Activated CD4-positive, alpha-beta memory T cell treated with anti-CD3 and anti-CD28 coated beads for 36 hours (primary cell): ENCODE measurements at regions not wholly inside any gene's neighbourhood (a gene's known extent, or its start where the extent isn't known, plus 50 kb on each side); places are given as distances from the start of the nearest gene placed in this dataset.

ENCODE experiments used
- CTCF ChIA-PET: fragments of 350-600 bp; sonication (Branson Sonifier 250); formaldehyde crosslinking; loops from one replicate; lab custom pipeline; 2021; ENCODE audit warnings: antibody characterized with exemption, inconsistent platforms; lab: Charles Lee
- POLR2A ChIA-PET: fragments of 350-600 bp; sonication (Branson Sonifier 250); formaldehyde crosslinking; loops from one replicate; lab custom pipeline; 2021; ENCODE audit warnings: antibody characterized with exemption; lab: Charles Lee
- DNase-seq: peaks from one replicate; pipeline ENCODE4 v3.0.0-alpha.2; 2020
- H3K27ac Mint-ChIP-seq: one replicate; pipeline ENCODE4 v1.8.0; 2021; ENCODE audit warnings: mixed read lengths
- H3K27me3 Mint-ChIP-seq: one replicate; pipeline ENCODE4 v1.8.0; 2021; ENCODE audit warnings: mixed read lengths
- H3K36me3 Mint-ChIP-seq: one replicate; pipeline ENCODE4 v1.8.0; 2021; ENCODE audit warnings: mixed read lengths
- H3K4me1 Mint-ChIP-seq: one replicate; pipeline ENCODE4 v1.8.0; 2021; ENCODE audit warnings: low read depth, mixed read lengths
- H3K4me3 Mint-ChIP-seq: one replicate; pipeline ENCODE4 v1.8.0; 2021; ENCODE audit warnings: mild to moderate bottlenecking, mixed read lengths
- H3K9me3 Mint-ChIP-seq: one replicate; pipeline ENCODE4 v1.8.0; 2021; ENCODE audit warnings: mixed read lengths
- intact Hi-C: fragments of 100-400 bp; cut with micrococcal nuclease; formaldehyde crosslinking; loops from one replicate; pipeline ENCODE4 v1.15.1; 2023

DNA sequence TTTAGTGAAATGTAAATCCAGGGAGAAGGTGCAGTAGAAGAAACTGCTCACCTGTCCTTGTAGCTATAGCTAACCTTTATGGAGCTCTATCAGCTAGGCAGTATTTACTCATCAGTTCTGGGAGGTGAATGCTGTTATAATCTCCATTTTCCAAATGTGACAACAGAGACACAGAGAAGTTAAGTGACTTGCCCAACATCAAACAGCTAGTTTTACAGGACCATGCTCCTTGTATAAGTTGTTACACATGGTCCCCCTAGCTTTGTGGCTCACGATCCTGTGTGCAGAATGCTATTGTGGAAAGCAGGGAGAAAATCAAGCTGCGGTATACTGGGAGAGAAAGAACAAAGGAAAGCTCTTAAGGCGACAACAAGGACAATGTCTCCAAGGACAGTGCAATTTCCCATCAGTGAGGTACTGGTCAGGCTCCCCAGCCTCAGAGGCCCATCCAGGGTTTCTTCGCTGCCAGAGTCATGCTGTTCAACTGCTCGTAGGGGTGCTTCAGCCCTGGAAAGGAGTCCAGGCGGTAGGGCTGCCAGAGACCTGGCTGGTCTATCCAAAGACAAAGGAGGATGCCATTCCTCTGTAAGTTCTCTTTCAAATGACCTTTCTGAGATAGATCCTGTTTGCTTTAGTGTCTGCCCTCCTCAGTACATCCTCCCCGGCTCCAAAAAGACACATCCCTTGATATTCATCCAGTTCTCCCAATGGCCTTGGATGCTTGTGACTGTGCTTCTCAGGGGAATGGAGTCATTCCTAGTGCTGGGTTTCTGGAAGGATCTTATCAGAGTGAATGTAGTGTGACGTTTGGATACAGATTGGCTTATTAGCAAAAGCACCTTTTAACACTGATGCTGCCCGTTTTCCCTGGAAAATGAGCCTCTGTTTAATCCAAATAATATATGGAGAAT, 95.5 kb downstream of the ARF6 start:
- no peak overlapping the region for H3K4me3 Mint-ChIP-seq
- no peaks in the 10 kb centered on the region for H3K27me3 Mint-ChIP-seq
- no peak overlapping the region for H3K27ac Mint-ChIP-seq
- intact Hi-C loops = no loop called here
- H3K36me3 Mint-ChIP-seq = peaks cover 5% of the 10 kb centered on the region
- POLR2A ChIA-PET = interaction anchor here (2.6 kb wide), 1 partner anchor 125 kb away, joined by 13 read pairs; no protein-coding TSS in a partner anchor
- no peak for DNase-seq
- CTCF ChIA-PET = interaction anchor here (0.9 kb wide), 1 partner anchor 122 kb away, joined by 3 read pairs; no protein-coding TSS in a partner anchor
- H3K9me3 Mint-ChIP-seq = no peaks in the 10 kb centered on the region
- H3K4me1 Mint-ChIP-seq = peaks cover 57% of the 10 kb centered on the region

GRCh38 chr14:49989966-49990365, 97.1 kb downstream of the ARF6 start:
- no peaks in the 10 kb centered on the region for H3K9me3 Mint-ChIP-seq
- no peaks in the 10 kb centered on the region for H3K27me3 Mint-ChIP-seq
- H3K27ac Mint-ChIP-seq = no peak overlapping the region
- ChIA-PET CTCF (no interaction called here), POLR2A (interaction anchor here (0.9 to 1.8 kb wide), 4 partner anchors 11 to 83 kb away, joined by 3 to 10 read pairs (median 4); no protein-coding TSS in a partner anchor)
- intact Hi-C loops = no loop called here
- no peak overlapping the region for H3K4me3 Mint-ChIP-seq
- H3K36me3 Mint-ChIP-seq = peaks cover 3% of the 10 kb centered on the region
- H3K4me1 Mint-ChIP-seq = peaks cover 50% of the 10 kb centered on the region
- DNase-seq = no peak

DNA sequence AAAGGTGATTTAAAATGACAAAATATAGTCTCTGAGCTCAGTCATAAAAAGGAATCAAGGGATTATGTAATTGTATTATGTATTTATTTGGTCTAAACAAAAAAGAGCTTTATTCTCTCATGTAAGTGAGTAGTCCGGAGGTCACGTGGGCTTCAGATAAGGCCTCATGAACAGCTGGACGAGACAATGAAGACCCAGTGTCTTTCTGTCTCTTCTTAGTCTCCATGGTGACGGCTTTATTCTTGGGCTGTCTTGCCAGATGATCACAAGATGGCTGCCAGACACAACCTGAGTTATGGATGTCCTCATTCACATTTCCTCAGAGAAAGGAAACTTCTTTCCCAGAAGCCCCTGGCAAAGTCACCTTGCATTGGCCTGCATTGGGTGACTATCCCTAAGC, 98.6 kb downstream of the ARF6 start:
- Mint-ChIP-seq H3K36me3 (peaks cover 3% of the 10 kb centered on the region), H3K9me3 (no peaks in the 10 kb centered on the region), H3K4me3 (no peak overlapping the region), H3K27ac (peak overlapping the region; percentile 57), H3K27me3 (no peaks in the 10 kb centered on the region), H3K4me1 (peaks cover 40% of the 10 kb centered on the region)
- ChIA-PET POLR2A (interaction anchor here (1.8 to 3.7 kb wide), 2 partner anchors 11 to 20 kb away, joined by 10 to 38 read pairs; no protein-coding TSS in a partner anchor), CTCF (interaction anchor here (0.8 to 1.2 kb wide), 2 partner anchors 20 to 47 kb away, joined by 3 to 5 read pairs; no protein-coding TSS in a partner anchor)
- no peak for DNase-seq
- intact Hi-C loops = no loop called here

GRCh38 chr14:49992036-49992435, 99.2 kb downstream of the ARF6 start:
- intact Hi-C loops = no loop called here
- peaks cover 34% of the 10 kb centered on the region for H3K4me1 Mint-ChIP-seq
- H3K27ac Mint-ChIP-seq = peak overlapping the region; percentile 80

GRCh38 chr14:49992448-49992847, 99.6 kb downstream of the ARF6 start:
- Mint-ChIP-seq H3K4me3 (peak overlapping the region; percentile 65), H3K27ac (peak overlapping the region; percentile 80), H3K36me3 (peaks cover 3% of the 10 kb centered on the region), H3K4me1 (peaks cover 33% of the 10 kb centered on the region), H3K9me3 (no peaks in the 10 kb centered on the region), H3K27me3 (no peaks in the 10 kb centered on the region)
- ChIA-PET POLR2A (interaction anchor here (0.9 to 3.7 kb wide), 11 partner anchors 8 to 124 kb away, joined by 3 to 38 read pairs (median 4); partner anchors contain the start of gene VCPKMT), CTCF (interaction anchor here (1.1 to 1.3 kb wide), 2 partner anchors 9 to 10 kb away, joined by 3 to 4 read pairs; no protein-coding TSS in a partner anchor)
- intact Hi-C loops = no loop called here
- DNase-seq = no peak

More at GRCh38 chr14:49992036-49992435, 99.2 kb downstream of the ARF6 start:
- H3K36me3 Mint-ChIP-seq = peaks cover 3% of the 10 kb centered on the region
- no peaks in the 10 kb centered on the region for H3K9me3 Mint-ChIP-seq
- ChIA-PET CTCF (interaction anchor here (1.1 to 1.3 kb wide), 3 partner anchors 9 to 20 kb away, joined by 3 to 5 read pairs (median 4); no protein-coding TSS in a partner anchor), POLR2A (interaction anchor here (1.2 to 3.7 kb wide), 7 partner anchors 8 to 124 kb away, joined by 4 to 38 read pairs (median 9); partner anchors contain the start of gene VCPKMT)
- H3K4me3 Mint-ChIP-seq = peak overlapping the region; percentile 65
- DNase-seq = no peak
- H3K27me3 Mint-ChIP-seq = no peaks in the 10 kb centered on the region

DNA sequence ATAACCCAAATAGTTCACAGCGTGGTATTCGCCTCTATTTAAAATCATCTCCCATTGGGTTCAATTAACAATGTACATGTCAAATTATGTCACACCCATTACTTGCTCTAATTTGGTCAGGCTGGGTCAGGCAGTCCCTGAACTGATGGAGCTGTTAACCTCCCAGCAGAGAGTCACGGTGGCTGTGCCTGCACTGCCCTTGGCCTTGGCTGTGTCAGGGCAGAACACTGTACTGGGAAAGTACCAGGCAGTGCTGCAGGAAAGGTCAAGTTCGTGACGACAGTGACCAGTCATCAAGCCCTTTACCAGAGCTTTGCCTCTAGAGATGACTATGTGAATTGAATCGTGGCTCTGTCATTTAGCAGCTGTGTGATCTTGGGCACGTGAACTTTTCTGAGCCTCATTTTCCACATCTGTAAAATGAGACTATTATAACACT, 100.0 kb downstream of the ARF6 start:
- peaks cover 34% of the 10 kb centered on the region for H3K4me1 Mint-ChIP-seq
- H3K4me3 Mint-ChIP-seq = peak overlapping the region; percentile 65
- intact Hi-C loops = loop anchor here (1.0 kb wide), 2 partner anchors 9 kb away; no protein-coding TSS in a partner anchor
- no peaks in the 10 kb centered on the region for H3K9me3 Mint-ChIP-seq
- peaks cover 3% of the 10 kb centered on the region for H3K36me3 Mint-ChIP-seq
- ChIA-PET POLR2A (interaction anchor here (0.6 to 3.7 kb wide), 13 partner anchors 8 to 123 kb away, joined by 3 to 38 read pairs (median 4); partner anchors contain the start of gene VCPKMT), CTCF (interaction anchor here (0.6 to 1.3 kb wide), 4 partner anchors 8 to 127 kb away, joined by 3 to 4 read pairs (median 3); no protein-coding TSS in a partner anchor)
- H3K27me3 Mint-ChIP-seq = no peaks in the 10 kb centered on the region
- H3K27ac Mint-ChIP-seq = peak overlapping the region; percentile 80
- peak; percentile 81 for DNase-seq

DNA sequence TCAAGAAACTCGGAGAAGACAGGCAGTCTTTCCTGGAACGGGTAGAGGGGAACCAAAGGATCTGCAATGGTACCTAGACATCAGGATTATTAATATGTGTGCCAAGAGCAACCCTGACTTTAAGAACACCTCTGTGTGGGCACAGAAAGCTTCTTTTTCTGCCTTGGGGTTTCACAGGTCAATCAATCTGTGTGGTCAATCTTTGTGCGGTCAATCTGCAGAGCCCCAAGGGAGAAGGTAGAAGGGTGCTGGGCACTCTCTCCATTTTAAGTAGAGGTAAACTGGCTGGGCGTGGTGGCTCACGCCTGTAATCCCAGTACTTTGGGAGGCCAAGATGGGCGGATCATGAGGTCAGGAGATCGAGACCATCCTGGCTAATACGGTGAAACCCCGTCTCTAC, 100.7 kb downstream of the ARF6 start:
- intact Hi-C loops = loop anchor here (1.0 kb wide), 2 partner anchors 9 kb away; no protein-coding TSS in a partner anchor
- ChIA-PET CTCF (interaction anchor here (0.6 to 1.6 kb wide), 5 partner anchors 8 to 141 kb away, joined by 3 to 4 read pairs (median 3); partner anchors contain the start of gene NEMF), POLR2A (interaction anchor here (0.6 to 3.7 kb wide), 11 partner anchors 9 to 114 kb away, joined by 3 to 38 read pairs (median 4); no protein-coding TSS in a partner anchor)
- H3K4me3 Mint-ChIP-seq = no peak overlapping the region
- no peaks in the 10 kb centered on the region for H3K27me3 Mint-ChIP-seq
- no peaks in the 10 kb centered on the region for H3K9me3 Mint-ChIP-seq
- H3K27ac Mint-ChIP-seq = no peak overlapping the region
- peaks cover 36% of the 10 kb centered on the region for H3K4me1 Mint-ChIP-seq
- peaks cover 3% of the 10 kb centered on the region for H3K36me3 Mint-ChIP-seq
- DNase-seq = no peak

GRCh38 chr14:49994951-49995561, 102.2 kb downstream of the ARF6 start:
- no peaks in the 10 kb centered on the region for H3K9me3 Mint-ChIP-seq
- POLR2A ChIA-PET = interaction anchor here (0.6 kb wide), 2 partner anchors 96 to 113 kb away, joined by 3 to 4 read pairs; no protein-coding TSS in a partner anchor
- intact Hi-C loops = no loop called here
- no peak overlapping the region for H3K27ac Mint-ChIP-seq
- CTCF ChIA-PET = interaction anchor here (0.5 to 1.6 kb wide), 2 partner anchors 110 to 142 kb away, joined by 3 to 4 read pairs; partner anchors contain the start of gene NEMF
- H3K36me3 Mint-ChIP-seq = peaks cover 3% of the 10 kb centered on the region
- H3K27me3 Mint-ChIP-seq = no peaks in the 10 kb centered on the region
- H3K4me1 Mint-ChIP-seq = peaks cover 46% of the 10 kb centered on the region
- no peak for DNase-seq
- H3K4me3 Mint-ChIP-seq = no peak overlapping the region

GRCh38 chr14:49997991-49998390, 105.1 kb downstream of the ARF6 start:
- no peaks in the 10 kb centered on the region for H3K36me3 Mint-ChIP-seq
- H3K27ac Mint-ChIP-seq = peak overlapping the region; percentile 32
- POLR2A ChIA-PET = interaction anchor here (2.2 kb wide), 1 partner anchor 89 kb away, joined by 9 read pairs; no protein-coding TSS in a partner anchor
- no peaks in the 10 kb centered on the region for H3K9me3 Mint-ChIP-seq
- CTCF ChIA-PET = interaction anchor here (1.1 to 4.2 kb wide), 3 partner anchors 26 to 145 kb away, joined by 3 to 39 read pairs (median 4); partner anchors contain the start of gene NEMF
- intact Hi-C loops = no loop called here
- H3K27me3 Mint-ChIP-seq = no peaks in the 10 kb centered on the region
- DNase-seq = no peak
- no peak overlapping the region for H3K4me3 Mint-ChIP-seq
- peaks cover 53% of the 10 kb centered on the region for H3K4me1 Mint-ChIP-seq

DNA sequence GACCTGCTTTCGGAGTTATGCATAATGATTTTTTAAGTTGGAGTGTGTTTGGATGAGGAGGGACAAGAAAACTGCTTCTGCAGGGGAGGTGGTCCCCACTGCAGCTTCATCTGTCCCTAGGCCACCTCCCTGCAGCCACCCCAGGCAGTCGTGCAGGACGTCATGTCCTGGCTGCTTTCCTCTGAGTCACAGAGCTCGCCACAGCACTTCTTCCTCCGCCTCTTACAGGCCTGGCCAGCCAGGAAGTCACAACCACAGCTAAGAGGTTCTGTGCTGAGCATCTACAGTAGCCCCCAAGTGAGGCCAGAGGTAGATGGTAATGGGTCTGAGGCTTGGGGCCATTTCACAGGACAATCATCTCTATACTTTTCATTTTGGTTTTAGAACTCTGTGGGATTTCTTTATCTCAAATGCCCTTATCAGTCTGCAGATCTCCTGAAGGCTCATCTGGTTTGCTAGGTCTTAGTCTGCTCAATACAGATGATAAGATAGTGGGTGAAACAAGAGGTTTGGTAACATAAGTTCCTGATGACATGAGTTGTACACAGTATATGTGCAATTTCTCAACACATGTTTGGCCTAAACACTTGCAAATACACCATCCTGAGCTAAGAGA, 106.4 kb downstream of the ARF6 start:
- CTCF ChIA-PET = interaction anchor here (0.6 to 4.2 kb wide), 19 partner anchors 13 to 322 kb away, joined by 3 to 41 read pairs (median 4); partner anchors contain the start of gene NEMF
- H3K27me3 Mint-ChIP-seq = no peaks in the 10 kb centered on the region
- H3K9me3 Mint-ChIP-seq = no peaks in the 10 kb centered on the region
- intact Hi-C loops = loop anchor here (1.0 kb wide), 8 partner anchors 15 to 100 kb away; no protein-coding TSS in a partner anchor
- peaks cover 54% of the 10 kb centered on the region for H3K4me1 Mint-ChIP-seq
- peak; percentile 91 for DNase-seq
- POLR2A ChIA-PET = interaction anchor here (0.5 to 6.5 kb wide), 26 partner anchors 15 to 378 kb away, joined by 3 to 262 read pairs (median 28); partner anchors contain the start of genes ARF6, MGAT2, NEMF and VCPKMT
- peak overlapping the region; percentile 95 for H3K27ac Mint-ChIP-seq
- peak overlapping the region; percentile 71 for H3K4me3 Mint-ChIP-seq
- H3K36me3 Mint-ChIP-seq = no peaks in the 10 kb centered on the region
